PC-9 (cell line): ENCODE measurements at regions not wholly inside any gene's neighbourhood (a gene's known extent, or its start where the extent isn't known, plus 50 kb on each side); places are given as distances from the start of the nearest gene placed in this dataset.

Source experiments
- EZH2 ChIP-seq: fragments of 200-600 bp; sonication (generic); IDR thresholded peaks from 2 replicates; pipeline ENCODE4 v1.8.0; 2017; ENCODE audit warnings: antibody characterized with exemption, low read depth
- TF ChIP-seq, protein P1 (sequence below): fragments of 200-600 bp; sonication (generic); conservative IDR thresholded peaks from 2 replicates; pipeline ENCODE4 v1.6.1; 2017; ENCODE audit warnings: mixed run types, antibody characterized with exemption, mild to moderate bottlenecking, moderate library complexity

DNA sequence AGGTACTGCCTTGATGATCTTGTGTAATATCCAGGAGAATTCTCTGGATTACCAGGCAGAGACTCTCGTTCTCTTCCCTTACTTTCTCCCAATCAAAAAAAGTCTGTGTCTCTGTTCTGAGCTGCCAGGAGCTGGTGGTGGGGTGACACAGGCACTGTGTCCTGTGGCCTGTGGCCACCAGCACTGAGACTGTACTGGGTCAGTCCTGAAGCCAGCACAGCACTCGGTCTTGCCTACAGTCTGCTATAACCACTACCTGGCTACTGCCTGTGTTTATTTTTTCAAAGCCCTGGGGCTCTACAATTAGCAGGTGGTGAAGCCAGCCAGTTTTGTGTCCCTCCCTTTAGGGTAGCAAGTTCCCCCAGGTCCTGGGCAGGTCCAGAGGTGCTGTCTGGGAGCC is 331.1 kb upstream of the MAGEB18 start:
- TF ChIP-seq, protein P1, sequence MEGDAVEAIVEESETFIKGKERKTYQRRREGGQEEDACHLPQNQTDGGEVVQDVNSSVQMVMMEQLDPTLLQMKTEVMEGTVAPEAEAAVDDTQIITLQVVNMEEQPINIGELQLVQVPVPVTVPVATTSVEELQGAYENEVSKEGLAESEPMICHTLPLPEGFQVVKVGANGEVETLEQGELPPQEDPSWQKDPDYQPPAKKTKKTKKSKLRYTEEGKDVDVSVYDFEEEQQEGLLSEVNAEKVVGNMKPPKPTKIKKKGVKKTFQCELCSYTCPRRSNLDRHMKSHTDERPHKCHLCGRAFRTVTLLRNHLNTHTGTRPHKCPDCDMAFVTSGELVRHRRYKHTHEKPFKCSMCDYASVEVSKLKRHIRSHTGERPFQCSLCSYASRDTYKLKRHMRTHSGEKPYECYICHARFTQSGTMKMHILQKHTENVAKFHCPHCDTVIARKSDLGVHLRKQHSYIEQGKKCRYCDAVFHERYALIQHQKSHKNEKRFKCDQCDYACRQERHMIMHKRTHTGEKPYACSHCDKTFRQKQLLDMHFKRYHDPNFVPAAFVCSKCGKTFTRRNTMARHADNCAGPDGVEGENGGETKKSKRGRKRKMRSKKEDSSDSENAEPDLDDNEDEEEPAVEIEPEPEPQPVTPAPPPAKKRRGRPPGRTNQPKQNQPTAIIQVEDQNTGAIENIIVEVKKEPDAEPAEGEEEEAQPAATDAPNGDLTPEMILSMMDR: no peak
- no peak for TF ChIP-seq EZH2
